ENCODE measurements at regions not wholly inside any gene's neighbourhood (a gene's known extent, or its start where the extent isn't known, plus 50 kb on each side); places are given as distances from the start of the nearest gene placed in this dataset.

DNA sequence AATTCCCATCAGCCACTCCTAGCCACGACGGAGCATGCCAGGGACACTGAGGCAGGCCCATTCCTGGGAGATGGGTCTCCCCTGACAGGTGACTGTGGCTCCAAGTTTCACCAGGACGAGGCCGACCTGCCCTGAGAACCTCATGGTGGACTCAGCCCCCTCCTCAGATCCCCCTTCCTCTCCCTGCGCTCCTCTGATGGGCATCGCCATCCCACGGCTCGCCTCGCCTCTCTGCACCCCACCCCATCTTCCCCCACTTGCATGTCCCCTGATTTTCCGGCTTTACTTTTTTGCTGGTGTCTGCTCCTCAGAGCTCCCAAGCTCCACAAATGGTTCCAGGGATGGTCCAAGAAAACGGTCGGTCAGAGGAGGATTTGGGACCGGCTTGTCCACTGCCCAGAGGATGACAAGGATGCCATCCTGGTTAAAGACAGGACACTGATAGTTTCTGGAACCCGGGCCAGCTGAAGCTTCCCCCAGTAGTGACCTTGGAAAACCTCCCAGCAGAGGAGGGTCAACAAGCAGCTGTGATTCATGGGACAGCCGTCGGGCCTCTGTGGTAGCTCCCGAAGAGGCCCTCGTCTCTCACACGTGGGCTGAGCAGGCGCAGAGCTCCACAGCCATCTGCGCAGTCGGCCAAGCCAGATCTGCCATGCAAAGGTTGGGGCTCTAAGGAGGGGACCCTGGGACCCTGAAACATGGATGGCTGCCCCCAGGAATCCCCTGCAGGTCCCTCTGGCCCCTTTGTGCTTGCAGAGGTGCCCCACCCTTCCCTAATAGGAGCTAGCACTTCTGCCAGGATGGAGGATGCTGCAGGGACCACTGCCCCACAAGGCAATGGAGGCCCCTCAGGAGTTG is 87.8 kb upstream of the SLC66A3 start:
- DNase-seq (ENCODE audit: low spot score) (no peak), ATAC-seq (no peak)
- Histone ChIP-seq H3K4me1 (ENCODE audit: insufficient read depth) (peaks cover 6% of the 10 kb centered on the region; the same call in 1 of the 2 replicates), H3K27me3 (ENCODE audit: insufficient read depth) (no peaks in the 10 kb centered on the region), H3F3A (replicated peaks; ENCODE audit: low read depth) (no peaks in the 10 kb centered on the region), H3K27ac (ENCODE audit: low read depth) (no peak overlapping the region), H4K20me1 (replicated peaks; ENCODE audit: insufficient read depth) (no peaks in the 10 kb centered on the region), H2AFZ (no peak overlapping the region), H3K9me2 (ENCODE audit: insufficient read depth) (no peaks in the 10 kb centered on the region), H3K4me3 (no peak overlapping the region), H3K36me3 (ENCODE audit: insufficient read depth) (no peaks in the 10 kb centered on the region), H3K4me2 (no peak overlapping the region), H3K79me2 (replicated peaks; ENCODE audit: insufficient read depth) (no peaks in the 10 kb centered on the region)
- no peak overlapping the region for H3K27ac Mint-ChIP-seq
- peaks cover 14% of the 10 kb centered on the region for H3K4me1 Mint-ChIP-seq
- H3K4me3 Mint-ChIP-seq = no peak overlapping the region
- H3K27me3 Mint-ChIP-seq (ENCODE audit: insufficient read depth, low read depth, poor library complexity) = no peaks in the 10 kb centered on the region
- H3K9me3 Mint-ChIP-seq = peaks cover 5% of the 10 kb centered on the region
- TF ChIP-seq CREB1 (CRISPR knock-in tag; IDR thresholded peaks at IDR 0.05; ENCODE audit: low read depth) (no peak), POLR2AphosphoS5 (IDR thresholded peaks at IDR 0.05; ENCODE audit: low read depth) (no peak), ZNF114 (CRISPR knock-in tag; IDR thresholded peaks at IDR 0.05) (no peak), EZH2 (IDR thresholded peaks at IDR 0.05; ENCODE audit: low read depth, unreplicated experiment) (no peak), STAT1 (IDR thresholded peaks at IDR 0.05; ENCODE audit: unreplicated experiment) (no peak), ZNF331 (CRISPR knock-in tag; IDR thresholded peaks at IDR 0.05; ENCODE audit: low read depth) (no peak), JUNB (IDR thresholded peaks at IDR 0.05; ENCODE audit: unreplicated experiment) (no peak), NANOG (IDR thresholded peaks at IDR 0.05; ENCODE audit: borderline replicate concordance) (no peak)
- TF ChIP-seq, protein P1, sequence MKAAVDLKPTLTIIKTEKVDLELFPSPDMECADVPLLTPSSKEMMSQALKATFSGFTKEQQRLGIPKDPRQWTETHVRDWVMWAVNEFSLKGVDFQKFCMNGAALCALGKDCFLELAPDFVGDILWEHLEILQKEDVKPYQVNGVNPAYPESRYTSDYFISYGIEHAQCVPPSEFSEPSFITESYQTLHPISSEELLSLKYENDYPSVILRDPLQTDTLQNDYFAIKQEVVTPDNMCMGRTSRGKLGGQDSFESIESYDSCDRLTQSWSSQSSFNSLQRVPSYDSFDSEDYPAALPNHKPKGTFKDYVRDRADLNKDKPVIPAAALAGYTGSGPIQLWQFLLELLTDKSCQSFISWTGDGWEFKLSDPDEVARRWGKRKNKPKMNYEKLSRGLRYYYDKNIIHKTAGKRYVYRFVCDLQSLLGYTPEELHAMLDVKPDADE (IDR thresholded peaks at IDR 0.05) = no peak
- TF ChIP-seq, protein P2, sequence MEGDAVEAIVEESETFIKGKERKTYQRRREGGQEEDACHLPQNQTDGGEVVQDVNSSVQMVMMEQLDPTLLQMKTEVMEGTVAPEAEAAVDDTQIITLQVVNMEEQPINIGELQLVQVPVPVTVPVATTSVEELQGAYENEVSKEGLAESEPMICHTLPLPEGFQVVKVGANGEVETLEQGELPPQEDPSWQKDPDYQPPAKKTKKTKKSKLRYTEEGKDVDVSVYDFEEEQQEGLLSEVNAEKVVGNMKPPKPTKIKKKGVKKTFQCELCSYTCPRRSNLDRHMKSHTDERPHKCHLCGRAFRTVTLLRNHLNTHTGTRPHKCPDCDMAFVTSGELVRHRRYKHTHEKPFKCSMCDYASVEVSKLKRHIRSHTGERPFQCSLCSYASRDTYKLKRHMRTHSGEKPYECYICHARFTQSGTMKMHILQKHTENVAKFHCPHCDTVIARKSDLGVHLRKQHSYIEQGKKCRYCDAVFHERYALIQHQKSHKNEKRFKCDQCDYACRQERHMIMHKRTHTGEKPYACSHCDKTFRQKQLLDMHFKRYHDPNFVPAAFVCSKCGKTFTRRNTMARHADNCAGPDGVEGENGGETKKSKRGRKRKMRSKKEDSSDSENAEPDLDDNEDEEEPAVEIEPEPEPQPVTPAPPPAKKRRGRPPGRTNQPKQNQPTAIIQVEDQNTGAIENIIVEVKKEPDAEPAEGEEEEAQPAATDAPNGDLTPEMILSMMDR (conservative IDR thresholded peaks at IDR 0.05; ENCODE audit: low read depth in 2 of 2) = no peak
- TF ChIP-seq, protein P3, sequence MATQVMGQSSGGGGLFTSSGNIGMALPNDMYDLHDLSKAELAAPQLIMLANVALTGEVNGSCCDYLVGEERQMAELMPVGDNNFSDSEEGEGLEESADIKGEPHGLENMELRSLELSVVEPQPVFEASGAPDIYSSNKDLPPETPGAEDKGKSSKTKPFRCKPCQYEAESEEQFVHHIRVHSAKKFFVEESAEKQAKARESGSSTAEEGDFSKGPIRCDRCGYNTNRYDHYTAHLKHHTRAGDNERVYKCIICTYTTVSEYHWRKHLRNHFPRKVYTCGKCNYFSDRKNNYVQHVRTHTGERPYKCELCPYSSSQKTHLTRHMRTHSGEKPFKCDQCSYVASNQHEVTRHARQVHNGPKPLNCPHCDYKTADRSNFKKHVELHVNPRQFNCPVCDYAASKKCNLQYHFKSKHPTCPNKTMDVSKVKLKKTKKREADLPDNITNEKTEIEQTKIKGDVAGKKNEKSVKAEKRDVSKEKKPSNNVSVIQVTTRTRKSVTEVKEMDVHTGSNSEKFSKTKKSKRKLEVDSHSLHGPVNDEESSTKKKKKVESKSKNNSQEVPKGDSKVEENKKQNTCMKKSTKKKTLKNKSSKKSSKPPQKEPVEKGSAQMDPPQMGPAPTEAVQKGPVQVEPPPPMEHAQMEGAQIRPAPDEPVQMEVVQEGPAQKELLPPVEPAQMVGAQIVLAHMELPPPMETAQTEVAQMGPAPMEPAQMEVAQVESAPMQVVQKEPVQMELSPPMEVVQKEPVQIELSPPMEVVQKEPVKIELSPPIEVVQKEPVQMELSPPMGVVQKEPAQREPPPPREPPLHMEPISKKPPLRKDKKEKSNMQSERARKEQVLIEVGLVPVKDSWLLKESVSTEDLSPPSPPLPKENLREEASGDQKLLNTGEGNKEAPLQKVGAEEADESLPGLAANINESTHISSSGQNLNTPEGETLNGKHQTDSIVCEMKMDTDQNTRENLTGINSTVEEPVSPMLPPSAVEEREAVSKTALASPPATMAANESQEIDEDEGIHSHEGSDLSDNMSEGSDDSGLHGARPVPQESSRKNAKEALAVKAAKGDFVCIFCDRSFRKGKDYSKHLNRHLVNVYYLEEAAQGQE (IDR thresholded peaks at IDR 0.05; ENCODE audit: unreplicated experiment) = no peak
- H3K36me3 Mint-ChIP-seq (ENCODE audit: low read depth) = peaks cover 3% of the 10 kb centered on the region; the same call in 1 of the 3 replicates

Data from GM23338 (cell line).